Sigmoid colon (tissue), 4 donors: ENCODE measurements at regions not wholly inside any gene's neighbourhood (a gene's known extent, or its start where the extent isn't known, plus 50 kb on each side); places are given as distances from the start of the nearest gene placed in this dataset.

ENCODE experiments used
- POLR2AphosphoS5 ChIP-seq, 4 donors: sonication (generic); formaldehyde crosslinking; IDR thresholded peaks; one replicate each; pipeline ENCODE4 v1.6.1; 2017; ENCODE audit warnings: antibody characterized with exemption in 4 of 4
- TF ChIP-seq, protein P1 (sequence below), 4 experiments: fragments of 450-650 bp in 3 of 4; fragments of 200-600 bp in 1 of 4; IDR thresholded peaks; one replicate each; pipeline ENCODE4 v1.5.1; 2016 to 2019; ENCODE audit warnings: antibody characterized with exemption in 4 of 4, mild to moderate bottlenecking in 3 of 4, moderate library complexity in 2 of 4

DNA sequence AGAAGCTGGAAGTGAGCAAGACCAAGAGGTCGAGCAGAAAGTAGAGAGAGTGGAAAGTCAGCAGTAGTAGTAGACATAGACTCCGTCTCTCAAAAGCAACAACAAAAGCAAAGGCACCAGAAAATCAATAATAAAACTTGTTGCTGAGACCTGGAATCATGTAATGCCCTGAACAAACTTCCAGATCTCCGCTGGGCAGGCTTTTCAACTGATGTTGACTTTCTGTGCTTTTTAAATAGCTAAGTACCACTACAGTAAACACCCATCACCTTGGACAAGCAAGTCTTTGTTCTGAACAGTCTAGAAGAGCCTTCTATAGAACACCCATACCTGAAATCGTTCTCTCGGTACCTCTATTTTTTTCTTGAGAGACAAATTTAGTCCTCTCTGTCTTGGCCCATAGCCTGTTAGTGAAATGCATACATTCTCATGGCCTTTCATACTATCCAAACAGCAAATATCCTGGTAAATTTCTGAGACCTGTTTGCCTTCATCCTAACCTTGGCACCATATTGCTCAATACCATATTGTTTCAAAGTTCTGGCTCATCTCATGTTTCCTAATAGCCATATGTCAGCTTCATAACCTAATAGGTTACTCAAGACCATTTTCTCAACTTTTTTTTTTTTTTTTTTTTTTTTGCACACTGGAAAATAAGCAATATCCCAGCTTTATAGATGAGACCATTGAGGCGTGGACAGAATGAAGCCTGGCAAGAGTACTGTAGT lies 200.6 kb upstream of the RBPJ start:
- TF ChIP-seq POLR2AphosphoS5 (IDR thresholded peaks at IDR 0.05) = no peak
- TF ChIP-seq, protein P1, sequence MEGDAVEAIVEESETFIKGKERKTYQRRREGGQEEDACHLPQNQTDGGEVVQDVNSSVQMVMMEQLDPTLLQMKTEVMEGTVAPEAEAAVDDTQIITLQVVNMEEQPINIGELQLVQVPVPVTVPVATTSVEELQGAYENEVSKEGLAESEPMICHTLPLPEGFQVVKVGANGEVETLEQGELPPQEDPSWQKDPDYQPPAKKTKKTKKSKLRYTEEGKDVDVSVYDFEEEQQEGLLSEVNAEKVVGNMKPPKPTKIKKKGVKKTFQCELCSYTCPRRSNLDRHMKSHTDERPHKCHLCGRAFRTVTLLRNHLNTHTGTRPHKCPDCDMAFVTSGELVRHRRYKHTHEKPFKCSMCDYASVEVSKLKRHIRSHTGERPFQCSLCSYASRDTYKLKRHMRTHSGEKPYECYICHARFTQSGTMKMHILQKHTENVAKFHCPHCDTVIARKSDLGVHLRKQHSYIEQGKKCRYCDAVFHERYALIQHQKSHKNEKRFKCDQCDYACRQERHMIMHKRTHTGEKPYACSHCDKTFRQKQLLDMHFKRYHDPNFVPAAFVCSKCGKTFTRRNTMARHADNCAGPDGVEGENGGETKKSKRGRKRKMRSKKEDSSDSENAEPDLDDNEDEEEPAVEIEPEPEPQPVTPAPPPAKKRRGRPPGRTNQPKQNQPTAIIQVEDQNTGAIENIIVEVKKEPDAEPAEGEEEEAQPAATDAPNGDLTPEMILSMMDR (IDR thresholded peaks at IDR 0.05) = no peak
